Panc1 (cell line): ENCODE measurements at regions not wholly inside any gene's neighbourhood (a gene's known extent, or its start where the extent isn't known, plus 50 kb on each side); places are given as distances from the start of the nearest gene placed in this dataset.

Source experiments
- ATAC-seq: fragments of 200-7000 bp; cut with Tn5 transposase; 2 replicates; pipeline ENCODE4 v1.9.1; 2020; ENCODE audit warnings: mild to moderate bottlenecking, moderate library complexity
- BruUV-seq: library from RNA; stranded (reverse); fragments of 400-500 nt; replicated peaks from 2 replicates; lab custom pipeline; 2021; lab: Mats Ljungman, UMichigan
- CTCF ChIA-PET: fragments of 300-600 bp; sonication (Branson Sonifier 250); formaldehyde crosslinking; loops from one replicate; lab custom pipeline; 2022; ENCODE audit warnings: antibody characterized with exemption; lab: Charles Lee
- POLR2A ChIA-PET: fragments of 300-600 bp; sonication (Branson Sonifier 250); formaldehyde crosslinking; loops from one replicate; lab custom pipeline; 2022; ENCODE audit warnings: antibody characterized with exemption; lab: Charles Lee
- DNase-seq: peaks from one replicate; pipeline ENCODE4 v3.0.0-alpha.2; 2010; ENCODE audit warnings: low read depth, low spot score
- H3K27ac ChIP-seq: 2 replicates; pipeline ENCODE4 v1.5.1; 2011; ENCODE audit warnings: mild to moderate bottlenecking, low read length, inconsistent platforms
- H3K27me3 ChIP-seq: fragments of 200-500 bp; sonication (Bioruptor generic); 2 replicates; pipeline ENCODE4 v1.6.0; 2014; ENCODE audit warnings: low read length, inconsistent platforms; ENCODE audit not compliant: control insufficient read depth, insufficient read depth
- H3K36me3 ChIP-seq: fragments of 200-500 bp; sonication (Bioruptor generic); 2 replicates; pipeline ENCODE4 v1.5.1; 2014; ENCODE audit warnings: inconsistent platforms, mild to moderate bottlenecking, low read length, moderate library complexity; ENCODE audit not compliant: control insufficient read depth, insufficient read depth
- H3K4me1 ChIP-seq: 2 replicates; pipeline ENCODE4 v1.5.1; 2011; ENCODE audit warnings: inconsistent platforms, mild to moderate bottlenecking, low read length, moderate library complexity; ENCODE audit not compliant: control insufficient read depth, insufficient read depth
- H3K4me3 ChIP-seq, 2 experiments: 2 replicates each; pipeline ENCODE4 v1.5.1; 2011 to 2012; ENCODE audit warnings: low read depth in 2 of 2, low read length in 2 of 2, mild to moderate bottlenecking in 2 of 2, inconsistent platforms in 1 of 2, moderate library complexity in 1 of 2
- H3K9me3 ChIP-seq: fragments of 200-500 bp; sonication (Bioruptor generic); 2 replicates; pipeline ENCODE4 v1.5.1; 2014; ENCODE audit warnings: low read depth, mild to moderate bottlenecking, inconsistent platforms, low read length, moderate library complexity; ENCODE audit not compliant: control insufficient read depth, insufficient read depth
- CTCF ChIP-seq: fragments of 450-650 bp; IDR thresholded peaks from 2 replicates; pipeline ENCODE4 v1.5.1; 2017; ENCODE audit warnings: mild to moderate bottlenecking
- POLR2AphosphoS5 ChIP-seq: IDR thresholded peaks from 2 replicates; pipeline ENCODE4 v1.6.1; 2012; ENCODE audit warnings: mild to moderate bottlenecking, low read depth, low read length, moderate library complexity
- REST ChIP-seq, 2 experiments: IDR thresholded peaks; 2 replicates each; pipeline ENCODE4 v1.6.1; 2011 to 2012; ENCODE audit warnings: low read depth in 2 of 2, control low read depth in 1 of 2, low read length in 1 of 2, mild to moderate bottlenecking in 1 of 2, moderate library complexity in 1 of 2; ENCODE audit not compliant: insufficient read depth in 1 of 2
- SIN3A ChIP-seq: IDR thresholded peaks from 2 replicates; pipeline ENCODE4 v1.6.1; 2012; ENCODE audit warnings: low read depth, mild to moderate bottlenecking, low read length, moderate library complexity, borderline replicate concordance; ENCODE audit not compliant: insufficient read depth
- TCF7L2 ChIP-seq: IDR thresholded peaks from 2 replicates; pipeline ENCODE4 v1.6.1; 2011; ENCODE audit warnings: mild to moderate bottlenecking, low read depth, low read length, inconsistent platforms
- in situ Hi-C: cut with HindIII; loops from 2 replicates; pipeline ENCODE4 v1.10.0; 2016; ENCODE audit warnings: low sequenced_read_pairs, low pct_unique_long_range_greater_than_20kb
- intact Hi-C: fragments of 100-400 bp; cut with micrococcal nuclease; formaldehyde crosslinking; loops from one replicate; pipeline ENCODE4 v1.10.0; 2022; ENCODE audit not compliant: unreplicated experiment

- in situ Hi-C loops (no loop called here), intact Hi-C loops (no loop called here)
- ChIA-PET CTCF (no interaction called here), POLR2A (no interaction called here)
- H3K36me3 ChIP-seq: no peaks in the 10 kb centered on the region
- H3K4me3 ChIP-seq: no peak overlapping the region
- peaks cover 9% of the 10 kb centered on the region; the same call in 1 of the 2 replicates for H3K9me3 ChIP-seq
- no peak overlapping the region for H3K27ac ChIP-seq
- no peak for TF ChIP-seq CTCF
- no peak for TF ChIP-seq POLR2AphosphoS5
- no peak for TF ChIP-seq REST (IDR thresholded peaks at IDR 0.05; ENCODE audit: insufficient read depth in 1 of 2, low read depth in 2 of 2, low read length in 1 of 2)
- TF ChIP-seq SIN3A: no peak
- TF ChIP-seq TCF7L2: no peak
- no peak for DNase-seq
- ATAC-seq: no peak
- no peaks in the 10 kb centered on the region for H3K27me3 ChIP-seq
- H3K4me1 ChIP-seq: no peaks in the 10 kb centered on the region
- no TSS peak for BruUV-seq
Observed at GRCh38 chr2:121160366-121160765, 124.6 kb downstream of the TFCP2L1 start.

GRCh38 chr2:121161272-121161671, 123.7 kb downstream of the TFCP2L1 start:
- Histone ChIP-seq H3K36me3 (no peaks in the 10 kb centered on the region), H3K27ac (no peak overlapping the region), H3K9me3 (peaks cover 9% of the 10 kb centered on the region; the same call in 1 of the 2 replicates), H3K4me3 (no peak overlapping the region), H3K27me3 (no peaks in the 10 kb centered on the region), H3K4me1 (no peaks in the 10 kb centered on the region)
- CTCF ChIA-PET: interaction anchor here (0.6 kb wide), 2 partner anchors 10 to 177 kb away, joined by 3 to 4 read pairs; no protein-coding TSS in a partner anchor
- BruUV-seq: no TSS peak
- in situ Hi-C loops: no loop called here
- ATAC-seq (no peak), DNase-seq (no peak)
- TF ChIP-seq POLR2AphosphoS5 (no peak), CTCF (no peak), REST (IDR thresholded peaks at IDR 0.05; ENCODE audit: insufficient read depth in 1 of 2, low read depth in 2 of 2, low read length in 1 of 2) (no peak), TCF7L2 (no peak), SIN3A (no peak)
- intact Hi-C loops: no loop called here
- POLR2A ChIA-PET: interaction anchor here (0.6 kb wide), 1 partner anchor 47 kb away, joined by 7 read pairs; no protein-coding TSS in a partner anchor
